ENCODE measurements at regions not wholly inside any gene's neighbourhood (a gene's known extent, or its start where the extent isn't known, plus 50 kb on each side); places are given as distances from the start of the nearest gene placed in this dataset.

GRCh38 chr3:118544458-118544857, 490.2 kb downstream of the IGSF11 start:
- no peak overlapping the region for H3K27ac ChIP-seq
- 64% methylated on average over 5 of the region's 5 CpGs for WGBS (ENCODE audit: insufficient coverage, low coverage, low lambda C conversion rate, missing lambda C conversion rate)
- TF ChIP-seq CTCF (IDR thresholded peaks at IDR 0.05), result no peak
- TF ChIP-seq POLR2A (IDR thresholded peaks at IDR 0.05), result no peak
- DNase-seq (no peak), ATAC-seq (no peak)
- H3K9me3 ChIP-seq, result no peaks in the 10 kb centered on the region
- H3K36me3 ChIP-seq, result no peaks in the 10 kb centered on the region
- intact Hi-C loops (cut with DNase I), result no loop called here
- H3K4me1 ChIP-seq, result no peaks in the 10 kb centered on the region
- H3K27me3 ChIP-seq, result no peaks in the 10 kb centered on the region
- H3K4me3 ChIP-seq, result no peak overlapping the region

GRCh38 chr3:118548434-118548833, 486.2 kb downstream of the IGSF11 start:
- H3K27me3 ChIP-seq, result no peaks in the 10 kb centered on the region
- no peaks in the 10 kb centered on the region for H3K36me3 ChIP-seq
- H3K27ac ChIP-seq, result no peak overlapping the region
- no peaks in the 10 kb centered on the region for H3K4me1 ChIP-seq
- DNase-seq (no peak), ATAC-seq (no peak)
- H3K9me3 ChIP-seq, result no peaks in the 10 kb centered on the region
- H3K4me3 ChIP-seq, result no peak overlapping the region
- 67% methylated on average over 4 of the region's 4 CpGs for WGBS (ENCODE audit: insufficient coverage, low coverage, low lambda C conversion rate, missing lambda C conversion rate)
- intact Hi-C loops (cut with DNase I), result no loop called here
- TF ChIP-seq CTCF (IDR thresholded peaks at IDR 0.05), result no peak
- TF ChIP-seq POLR2A (IDR thresholded peaks at IDR 0.05), result no peak

GRCh38 chr3:118550122-118550521, 484.5 kb downstream of the IGSF11 start:
- TF ChIP-seq CTCF (IDR thresholded peaks at IDR 0.05) (no peak), POLR2A (IDR thresholded peaks at IDR 0.05) (no peak)
- Histone ChIP-seq H3K27me3 (no peaks in the 10 kb centered on the region), H3K4me3 (no peak overlapping the region), H3K36me3 (no peaks in the 10 kb centered on the region), H3K9me3 (no peaks in the 10 kb centered on the region), H3K27ac (no peak overlapping the region), H3K4me1 (no peaks in the 10 kb centered on the region)
- ATAC-seq (no peak), DNase-seq (no peak)
- intact Hi-C loops (cut with DNase I), result no loop called here
- 27% methylated on average over 2 of the region's 2 CpGs for WGBS (ENCODE audit: insufficient coverage, low coverage, low lambda C conversion rate, missing lambda C conversion rate)

- Histone ChIP-seq H3K9me3 (no peaks in the 10 kb centered on the region), H3K4me1 (no peaks in the 10 kb centered on the region), H3K36me3 (no peaks in the 10 kb centered on the region), H3K4me3 (no peak overlapping the region), H3K27ac (no peak overlapping the region), H3K27me3 (no peaks in the 10 kb centered on the region)
- TF ChIP-seq POLR2A (IDR thresholded peaks at IDR 0.05) (no peak), CTCF (IDR thresholded peaks at IDR 0.05) (no peak)
- intact Hi-C loops (cut with DNase I), result no loop called here
- DNase-seq (no peak), ATAC-seq (no peak)
Observed at GRCh38 chr3:118550556-118550955, 484.1 kb downstream of the IGSF11 start.

GRCh38 chr3:118554148-118554838, 480.4 kb downstream of the IGSF11 start:
- Histone ChIP-seq H3K36me3 (no peaks in the 10 kb centered on the region), H3K27ac (no peak overlapping the region), H3K4me3 (no peak overlapping the region), H3K9me3 (no peaks in the 10 kb centered on the region), H3K4me1 (no peaks in the 10 kb centered on the region), H3K27me3 (no peaks in the 10 kb centered on the region)
- DNase-seq (no peak), ATAC-seq (peak in 2 of 4 donors; percentile 28 to 70)
- no peak for TF ChIP-seq POLR2A (IDR thresholded peaks at IDR 0.05)
- no peak for TF ChIP-seq CTCF (IDR thresholded peaks at IDR 0.05)
- WGBS (ENCODE audit: insufficient coverage, low coverage, low lambda C conversion rate, missing lambda C conversion rate), result 57% methylated on average over 5 of the region's 5 CpGs
- intact Hi-C loops (cut with DNase I), result no loop called here

Data from right lobe of liver (tissue), 6 donors.